T-helper 2 cell treated with Interferon-gamma antibody and Interleukin-4, amounts not matched to agents 100 ng/mL and 5 ng/mL, for 36 hours (primary cell): ENCODE measurements at regions not wholly inside any gene's neighbourhood (a gene's known extent, or its start where the extent isn't known, plus 50 kb on each side); places are given as distances from the start of the nearest gene placed in this dataset.
"Not testable (repeated sequence)": the region's sequence is repeated elsewhere in the genome, so short reads cannot be mapped to it uniquely, and the experiment has no call there.

Experiments used
- intact Hi-C: fragments of 100-400 bp; cut with micrococcal nuclease; formaldehyde crosslinking; loops from one replicate; pipeline ENCODE4 v1.15.1; 2023

DNA sequence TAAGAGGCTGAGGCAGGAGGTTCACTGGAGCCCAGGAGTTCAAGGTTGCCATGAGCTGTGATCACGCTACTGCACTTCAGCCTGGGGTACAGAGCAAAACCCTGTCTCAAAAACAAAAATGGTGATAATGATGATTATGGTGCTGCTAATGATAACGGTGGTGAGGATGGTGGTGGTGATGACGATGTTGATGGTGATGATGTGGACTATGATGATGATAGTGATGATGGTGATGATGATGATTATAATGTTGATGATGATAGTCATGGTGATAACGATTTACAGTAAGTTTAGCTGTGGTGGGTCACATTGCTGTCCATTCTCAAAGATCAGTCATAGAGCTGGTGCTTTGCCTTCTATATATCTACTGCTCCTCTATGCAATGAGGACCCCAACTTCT, 1340.6 kb downstream of the UQCRFS1 start:
- intact Hi-C loops, result no loop called here

DNA sequence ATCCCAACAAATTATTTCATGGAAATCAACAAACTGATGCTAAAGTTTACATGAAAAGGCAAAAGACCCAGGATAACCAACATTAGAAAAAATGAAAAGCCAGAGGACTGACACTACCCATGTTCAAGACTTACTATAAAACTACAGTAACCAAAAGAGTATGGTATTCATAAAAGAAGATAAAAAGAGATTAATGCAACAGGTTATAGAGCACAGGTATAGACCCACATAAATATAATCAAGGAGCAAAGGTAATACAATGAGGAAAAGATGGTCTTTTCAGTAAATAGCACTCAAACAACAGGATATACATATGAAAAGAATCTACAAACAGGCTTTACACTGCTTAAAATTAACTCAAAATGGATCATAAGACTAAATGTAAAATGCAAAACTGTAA, 1342.7 kb downstream of the UQCRFS1 start:
- intact Hi-C loops, result no loop called here

DNA sequence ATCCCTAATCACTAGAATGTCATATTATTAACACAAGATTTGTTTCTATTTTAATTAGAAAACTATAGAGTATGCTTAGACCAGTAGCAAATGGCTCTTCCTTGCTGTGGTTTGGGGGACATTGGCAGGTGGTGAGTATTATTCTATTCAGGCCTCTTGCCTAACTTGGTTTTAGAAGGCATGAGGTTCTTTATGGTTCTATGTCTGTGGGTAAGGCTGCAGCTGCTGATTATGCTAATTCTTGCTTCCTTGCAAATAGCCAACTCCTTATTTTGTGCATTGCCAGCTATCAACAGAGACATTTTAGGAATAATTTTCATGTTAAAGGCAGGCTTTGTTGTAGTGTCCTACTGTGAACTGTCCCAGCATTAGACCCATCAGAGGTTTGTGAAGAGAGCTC, 1344.9 kb downstream of the UQCRFS1 start:
- intact Hi-C loops, result no loop called here

DNA sequence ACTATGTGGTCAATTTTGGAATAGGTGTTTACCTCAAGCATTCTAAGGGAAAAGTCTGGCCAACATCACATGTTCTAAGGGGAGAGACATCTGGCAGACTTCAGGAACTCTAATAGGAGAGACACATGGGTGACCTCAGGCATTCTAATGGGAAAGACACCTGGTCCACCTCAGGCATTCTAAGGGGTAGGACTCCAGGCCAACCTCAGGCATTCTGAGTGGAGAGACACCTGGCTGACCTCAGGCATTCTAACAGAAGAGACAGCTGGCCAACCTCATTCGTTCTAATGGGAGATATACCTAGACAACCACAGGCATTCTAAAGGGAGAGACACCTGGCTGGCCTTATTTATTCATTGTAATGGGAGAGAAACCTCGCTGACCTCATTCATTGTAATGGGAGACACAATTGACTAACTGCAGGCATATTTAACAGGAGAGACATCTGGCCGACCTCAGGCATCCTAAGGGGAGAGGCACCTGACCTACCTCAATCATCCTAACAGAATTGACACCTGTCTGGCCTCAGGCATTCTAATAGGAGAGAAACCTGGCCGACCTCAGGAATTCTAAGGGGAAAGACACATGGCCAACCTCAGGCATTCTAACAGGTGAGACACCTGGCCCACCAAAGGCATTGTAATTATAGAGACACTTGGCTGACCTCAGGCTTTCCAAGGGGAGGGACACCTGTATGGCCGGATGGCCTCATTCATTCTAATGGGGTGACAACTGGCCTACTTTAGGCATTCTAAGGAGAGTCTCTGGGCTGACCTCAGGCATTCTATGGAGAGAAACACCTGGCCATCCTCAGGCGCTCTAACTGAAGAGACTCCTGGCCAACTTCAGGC, 1346.8 kb downstream of the UQCRFS1 start:
- intact Hi-C loops, result no loop called here

DNA sequence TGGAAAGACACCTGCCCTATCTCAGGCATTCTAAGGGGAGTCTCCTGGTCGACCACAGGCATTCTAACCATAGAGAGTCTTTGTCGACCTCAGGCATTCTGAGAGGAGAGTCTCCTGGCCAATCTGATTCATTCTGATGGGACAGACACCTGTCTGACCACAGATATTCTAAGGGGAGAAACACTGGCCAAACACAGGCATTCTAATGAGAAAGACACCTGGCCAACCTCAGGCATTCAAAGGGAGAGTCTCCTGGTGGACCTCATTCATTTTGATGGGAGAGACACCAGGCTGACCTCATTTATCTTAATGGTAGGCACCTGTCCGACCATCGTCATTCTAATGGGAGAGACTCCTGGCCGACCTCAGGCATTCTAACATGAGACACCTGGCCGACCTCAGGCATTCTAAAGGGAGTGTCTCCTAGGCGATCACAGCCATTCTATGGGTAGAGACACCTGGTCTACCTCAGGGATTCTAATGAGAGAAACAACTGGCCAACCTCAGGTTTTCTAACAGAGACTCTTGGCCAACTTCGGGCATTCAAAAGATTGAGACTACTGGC, 1351.5 kb downstream of the UQCRFS1 start:
- intact Hi-C loops, result no loop called here

DNA sequence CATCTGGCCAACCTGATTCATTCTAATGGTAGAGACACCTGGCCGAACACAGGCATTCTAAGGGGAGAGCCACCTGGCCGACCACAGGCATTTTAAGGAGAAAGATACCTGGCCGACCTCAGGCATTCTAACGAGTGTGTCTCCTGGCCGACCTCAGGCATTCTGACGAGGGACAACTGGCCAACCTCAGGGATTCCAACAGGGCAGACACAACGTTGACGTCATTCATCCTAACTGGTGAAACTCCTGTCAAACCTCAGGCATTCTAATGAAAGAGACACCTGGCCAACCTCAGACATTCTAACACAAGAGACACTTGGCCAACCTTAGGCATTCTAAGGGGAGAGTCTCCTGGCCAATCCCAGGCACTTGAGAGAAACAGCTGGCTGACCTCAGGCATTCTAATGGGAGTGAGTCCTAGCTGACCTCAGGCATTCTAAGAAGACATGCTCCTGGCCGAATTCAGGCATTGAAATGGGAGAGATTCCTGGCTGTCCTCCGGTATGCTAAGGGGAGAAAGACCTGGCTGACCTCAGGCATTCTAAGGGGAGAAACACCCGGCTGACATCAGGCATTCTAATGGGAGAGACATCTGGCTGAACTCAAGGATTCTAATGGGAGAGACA, 1352.5 kb downstream of the UQCRFS1 start:
- intact Hi-C loops, result no loop called here

DNA sequence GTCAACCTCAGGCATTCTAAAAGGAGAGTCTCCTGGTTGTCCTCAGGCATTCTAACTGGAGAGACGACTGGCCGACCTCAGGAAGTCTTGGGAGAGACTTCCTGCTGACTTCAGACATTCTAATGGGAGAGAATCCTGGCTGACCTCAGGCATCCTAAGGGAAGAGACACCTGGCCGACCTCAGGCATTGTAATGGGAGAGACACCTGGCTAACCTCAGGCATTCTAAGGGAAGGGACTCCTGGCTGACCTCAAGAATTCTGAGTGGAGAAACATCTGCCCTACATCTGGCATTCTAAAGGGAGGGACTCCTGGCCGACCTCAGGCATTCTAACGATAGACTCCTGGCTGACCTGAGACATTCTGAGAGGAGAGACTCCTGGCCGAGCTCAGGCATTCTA, 1353.3 kb downstream of the UQCRFS1 start:
- intact Hi-C loops, result no loop called here

DNA sequence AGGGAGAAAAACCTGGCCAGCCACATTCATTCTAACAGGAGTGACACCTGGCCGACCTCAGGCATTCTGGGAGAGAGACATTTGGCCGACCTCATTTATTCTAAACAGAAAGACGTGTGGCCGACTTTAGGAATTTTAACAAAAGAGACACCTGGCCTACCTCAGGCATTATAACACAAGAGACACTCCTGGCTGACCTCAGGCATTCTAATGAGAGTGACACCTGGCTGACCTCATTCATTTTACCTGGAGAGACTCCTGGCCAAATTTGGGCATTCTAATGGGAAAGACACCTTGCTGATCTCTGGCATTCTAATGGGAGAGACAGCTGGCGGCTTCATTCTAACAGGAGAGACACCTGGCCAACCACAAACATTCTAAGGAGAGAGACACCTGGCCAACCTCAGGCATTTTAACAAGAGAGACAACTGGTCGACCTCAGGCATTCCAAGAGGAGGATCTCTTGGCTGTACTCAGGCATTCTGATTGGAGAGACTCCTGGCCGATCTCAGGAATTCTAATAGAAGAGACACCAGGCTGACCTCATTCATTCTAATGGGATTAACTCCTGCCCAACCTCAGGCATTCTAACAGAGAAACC, 1353.9 kb downstream of the UQCRFS1 start:
- intact Hi-C loops, result no loop called here

DNA sequence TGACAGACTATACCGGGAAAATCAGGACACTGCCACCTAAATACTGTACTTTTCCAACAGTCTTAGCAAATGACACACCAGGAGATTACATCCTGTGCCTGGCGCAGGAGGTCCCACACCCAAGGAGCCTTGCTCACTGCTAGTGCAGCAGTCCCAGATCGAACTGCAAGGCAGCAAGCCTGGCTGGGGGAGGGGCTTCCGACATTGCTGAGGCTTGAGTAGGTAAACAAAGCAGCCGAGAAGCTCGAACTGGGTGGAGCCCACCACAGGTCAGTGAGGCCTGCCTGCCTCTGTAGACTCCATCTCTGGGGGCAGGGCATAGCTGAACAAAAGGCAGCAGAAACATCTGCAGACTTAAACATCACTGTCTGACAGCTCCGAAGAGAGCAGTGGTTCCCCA, 1360.0 kb downstream of the UQCRFS1 start:
- intact Hi-C loops, result not testable (repeated sequence)

DNA sequence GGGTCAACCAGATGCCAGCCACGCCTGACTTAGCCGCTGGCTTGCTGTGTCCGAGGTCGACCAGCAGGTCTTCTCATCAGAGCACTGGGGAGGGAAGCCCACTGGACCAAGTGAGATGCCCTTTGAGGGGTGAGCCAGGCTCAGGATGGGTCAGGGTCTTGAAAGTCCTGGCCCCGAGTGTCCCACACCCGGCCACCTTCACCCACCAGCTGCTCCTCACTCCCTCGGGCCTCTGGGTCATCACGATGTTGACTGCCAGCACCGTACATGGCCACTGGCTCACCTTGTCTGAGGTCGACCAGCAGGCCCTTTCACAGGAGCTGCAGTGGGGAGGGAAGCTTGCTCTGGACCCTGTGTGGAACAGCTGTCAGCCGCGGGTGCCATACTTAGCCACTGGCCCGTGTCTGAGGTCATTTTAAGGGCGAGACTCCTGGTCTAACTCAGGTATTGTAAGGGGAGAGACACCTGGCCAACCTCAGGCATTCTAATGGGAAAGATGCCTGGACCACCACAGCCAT, 1361.3 kb downstream of the UQCRFS1 start:
- intact Hi-C loops, result no loop called here

DNA sequence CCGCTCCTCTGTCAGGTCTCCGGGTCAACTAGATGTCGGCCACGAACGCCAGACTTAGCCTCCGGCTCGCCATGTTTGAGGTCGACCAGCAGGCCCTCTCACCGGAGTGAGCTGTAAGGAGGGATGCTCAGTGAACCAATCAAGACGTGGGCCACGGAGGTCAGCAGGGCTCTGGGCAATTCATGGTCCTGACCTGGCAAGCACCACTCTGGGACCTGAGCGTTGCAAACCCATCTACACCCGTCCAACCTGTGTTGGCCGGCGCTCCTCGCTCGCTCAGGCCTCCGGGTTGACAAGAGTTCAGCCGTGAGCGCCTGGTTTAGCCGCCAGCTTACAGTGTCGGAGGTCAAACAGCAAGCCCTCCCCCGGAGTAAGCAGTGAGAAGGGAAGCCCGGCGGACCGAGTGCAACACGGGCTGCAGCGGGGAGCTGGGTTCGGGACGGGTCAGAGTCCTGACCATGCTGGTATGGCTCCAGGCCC, 1361.9 kb downstream of the UQCRFS1 start:
- intact Hi-C loops, result no loop called here

DNA sequence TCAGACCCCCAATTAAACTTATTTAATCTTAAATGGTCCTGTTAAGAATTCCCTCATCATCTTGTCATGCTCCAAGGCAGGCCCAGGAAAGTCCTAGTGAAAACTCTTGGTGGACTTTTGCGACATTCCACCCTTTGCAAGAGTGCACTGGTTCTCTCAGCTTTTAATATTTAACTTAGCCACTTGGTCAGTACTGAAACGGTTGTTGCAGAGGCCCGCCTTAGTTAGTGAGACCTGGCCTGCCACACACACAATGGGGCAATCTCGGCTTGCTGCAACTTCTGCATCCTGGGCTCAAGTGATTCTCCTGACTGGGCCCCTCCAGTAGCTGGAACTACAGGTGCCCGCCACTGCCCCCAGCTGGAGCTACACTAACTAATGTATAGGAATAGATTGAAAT, 1366.0 kb downstream of the UQCRFS1 start:
- intact Hi-C loops, result no loop called here

DNA sequence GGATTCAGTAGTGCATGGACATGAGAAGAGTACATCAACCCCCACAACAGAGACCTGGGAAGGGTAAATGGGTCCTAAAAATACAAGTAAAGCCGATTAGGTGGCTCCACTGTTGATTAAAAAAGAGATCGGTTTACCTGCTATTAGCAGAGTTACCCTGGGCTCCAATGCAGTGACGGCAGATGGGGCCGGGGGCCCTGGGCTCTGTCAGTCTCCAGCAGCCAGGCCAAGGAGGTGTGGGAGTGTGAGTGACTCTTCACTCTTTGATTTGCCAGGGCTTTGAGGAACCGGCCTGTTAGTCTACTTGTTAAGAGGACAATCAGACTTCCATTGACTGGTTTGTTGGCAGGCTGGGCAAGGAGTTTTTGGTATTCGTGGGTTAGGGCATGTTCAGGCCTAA, 1368.7 kb downstream of the UQCRFS1 start:
- intact Hi-C loops, result no loop called here

DNA sequence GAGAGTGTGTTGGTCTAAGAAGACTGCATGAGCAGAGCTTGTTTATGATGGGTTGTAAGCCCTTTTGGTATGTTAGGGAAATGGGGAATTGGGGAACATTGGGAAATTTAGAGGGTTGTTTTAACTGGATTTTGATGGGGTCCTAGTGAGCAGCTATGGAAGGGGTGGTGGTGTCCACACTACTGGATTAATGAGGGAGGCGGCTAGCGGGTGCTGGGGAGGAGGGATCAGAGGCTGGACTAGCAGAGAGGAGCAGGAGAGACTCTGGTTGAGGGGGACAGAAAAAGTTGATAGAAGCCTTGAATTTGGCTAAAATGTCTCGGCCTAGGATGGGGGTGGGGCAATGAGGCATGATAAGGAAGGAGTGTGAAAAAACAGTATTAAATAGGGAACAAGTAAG, 1369.1 kb downstream of the UQCRFS1 start:
- intact Hi-C loops, result no loop called here

DNA sequence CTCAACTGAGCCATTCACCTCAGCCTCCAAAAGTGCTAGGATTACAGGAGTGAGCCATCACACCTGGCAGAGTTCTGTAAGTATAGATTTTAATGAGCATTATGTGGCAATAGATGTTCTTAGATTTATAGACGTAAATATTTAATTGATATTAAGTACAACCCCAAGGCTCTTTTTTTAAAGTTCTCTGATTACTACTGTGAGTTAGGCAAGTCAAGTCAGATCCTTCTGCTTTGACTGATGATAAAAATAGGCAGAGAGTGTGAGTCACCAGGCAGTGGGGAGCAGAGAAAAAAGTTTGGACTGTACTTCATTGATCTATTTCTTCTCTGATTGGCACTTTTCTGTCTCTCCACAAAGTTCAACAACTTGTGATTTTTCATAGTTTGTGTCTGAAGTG, 1379.9 kb downstream of the UQCRFS1 start:
- intact Hi-C loops, result no loop called here

DNA sequence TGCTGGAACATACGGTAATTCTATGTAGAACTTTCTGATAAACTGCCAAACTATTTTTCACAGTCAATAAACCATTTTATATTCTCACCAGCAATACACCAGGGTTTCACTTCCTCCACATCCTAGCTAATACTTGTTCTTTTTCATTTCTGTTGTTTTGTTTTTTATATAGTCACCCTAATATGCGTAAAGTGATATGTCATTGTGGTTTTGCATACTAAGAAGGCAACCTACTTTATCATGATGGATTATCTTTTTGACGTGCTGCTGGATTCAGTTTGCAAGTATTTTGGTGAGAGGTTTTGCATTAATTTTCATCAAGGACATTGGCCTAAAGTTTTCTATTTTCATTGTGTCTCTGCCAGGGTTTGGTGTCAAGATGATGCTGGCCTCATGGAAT, 1384.1 kb downstream of the UQCRFS1 start:
- intact Hi-C loops, result no loop called here

DNA sequence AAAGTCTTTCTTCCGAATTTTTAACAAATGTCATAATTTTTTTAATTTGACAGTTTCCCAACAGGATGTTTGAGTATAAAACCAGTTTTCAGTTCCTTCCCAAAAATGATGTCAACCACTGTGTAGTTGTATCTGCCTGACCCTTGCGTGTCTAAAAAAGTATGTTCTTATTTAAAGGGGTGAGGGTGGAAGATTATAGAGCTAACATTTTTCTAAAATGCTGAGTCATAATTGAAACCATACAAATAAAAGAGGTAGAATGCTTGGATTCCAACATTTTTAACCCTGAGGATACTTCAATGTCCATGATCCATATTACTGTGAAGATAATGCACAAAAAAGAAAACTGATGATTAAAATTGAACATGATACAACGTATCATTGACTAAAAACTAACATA, 1388.8 kb downstream of the UQCRFS1 start:
- intact Hi-C loops, result no loop called here

DNA sequence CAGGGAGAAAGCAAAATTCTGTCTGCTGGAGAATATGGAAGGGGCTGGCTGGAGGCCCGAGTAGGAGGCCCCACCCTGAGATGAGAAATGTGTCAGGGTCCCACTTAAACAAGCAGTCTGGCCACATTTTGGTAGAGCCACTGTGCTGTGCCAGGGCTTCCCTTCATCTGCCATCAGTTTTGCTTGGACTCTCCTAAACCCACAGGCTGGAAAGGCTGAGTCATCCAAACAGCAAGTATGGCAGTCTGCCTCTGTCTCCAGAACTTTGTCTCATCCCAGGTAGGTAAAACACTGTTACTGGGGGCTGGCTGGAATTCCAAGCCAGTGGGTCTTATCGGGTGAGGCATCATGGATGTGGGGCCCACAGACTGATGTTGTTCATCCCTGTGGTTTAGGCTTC, 1390.6 kb downstream of the UQCRFS1 start:
- intact Hi-C loops, result no loop called here

DNA sequence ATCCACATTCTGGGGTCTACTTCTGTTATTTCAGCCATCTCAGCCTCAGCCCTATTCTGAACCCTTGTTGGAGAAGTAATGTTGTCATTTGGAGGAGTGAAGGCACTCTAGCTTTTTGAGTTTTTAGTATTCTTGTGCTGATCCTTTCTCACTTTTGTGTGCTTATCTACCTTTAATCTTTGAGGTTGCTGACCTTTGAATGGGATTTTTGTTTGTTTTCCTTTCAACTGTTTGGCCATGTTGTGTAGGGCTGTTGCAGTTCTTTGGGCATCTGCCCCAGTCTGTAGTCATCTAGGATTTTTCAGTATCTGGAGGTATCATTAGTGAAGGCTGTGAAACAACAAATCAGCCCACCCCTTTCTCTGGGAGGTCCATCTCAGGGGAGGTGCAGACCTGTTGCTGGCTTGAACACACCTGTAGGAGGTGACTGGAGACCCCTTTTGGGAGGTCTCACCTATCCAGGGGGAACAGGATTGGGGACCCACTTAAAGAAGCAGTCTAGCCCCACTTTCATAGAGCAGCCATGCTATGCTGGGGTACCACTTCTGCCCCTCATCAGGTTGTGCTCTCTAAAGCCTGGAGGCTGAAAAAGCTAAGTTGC, 1391.4 kb downstream of the UQCRFS1 start:
- intact Hi-C loops, result no loop called here

DNA sequence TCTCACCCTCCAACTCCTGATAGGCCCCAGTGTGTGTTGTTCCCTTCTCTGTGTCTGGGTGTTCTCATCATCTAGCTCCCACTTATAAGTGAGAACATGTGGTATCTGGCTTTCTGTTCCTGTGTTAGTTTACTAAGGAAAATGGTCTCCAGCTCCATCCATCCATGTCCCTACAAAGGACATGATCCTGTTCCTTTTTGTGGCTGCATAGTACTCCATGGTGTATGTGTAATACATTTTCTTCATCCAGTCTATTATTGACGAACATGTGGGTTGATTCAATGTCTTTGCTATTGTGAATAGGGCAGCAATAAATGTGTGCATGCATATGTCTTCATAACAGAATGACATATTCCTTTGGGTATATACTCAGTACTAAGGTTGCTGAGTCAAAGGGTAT, 1397.0 kb downstream of the UQCRFS1 start:
- intact Hi-C loops, result no loop called here

DNA sequence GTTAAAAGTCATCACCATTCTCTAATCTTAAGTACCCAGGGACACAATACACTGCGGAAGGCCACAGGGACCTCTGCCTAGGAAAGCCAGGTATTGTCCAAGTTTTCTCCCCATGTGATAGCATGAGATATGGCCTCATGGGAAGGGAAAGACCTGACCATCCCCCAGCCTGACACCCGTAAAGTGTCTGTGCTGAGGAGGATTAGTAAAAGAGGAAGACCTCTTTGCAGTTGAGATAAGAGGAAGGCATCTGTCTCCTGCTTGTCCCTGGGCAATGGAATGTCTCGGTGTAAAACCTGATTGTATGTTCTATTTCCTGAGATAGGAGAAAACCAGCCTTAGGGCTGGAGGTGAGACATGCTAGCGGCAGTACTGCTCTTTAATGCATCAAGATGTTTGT, 1398.1 kb downstream of the UQCRFS1 start:
- intact Hi-C loops, result not testable (repeated sequence)

DNA sequence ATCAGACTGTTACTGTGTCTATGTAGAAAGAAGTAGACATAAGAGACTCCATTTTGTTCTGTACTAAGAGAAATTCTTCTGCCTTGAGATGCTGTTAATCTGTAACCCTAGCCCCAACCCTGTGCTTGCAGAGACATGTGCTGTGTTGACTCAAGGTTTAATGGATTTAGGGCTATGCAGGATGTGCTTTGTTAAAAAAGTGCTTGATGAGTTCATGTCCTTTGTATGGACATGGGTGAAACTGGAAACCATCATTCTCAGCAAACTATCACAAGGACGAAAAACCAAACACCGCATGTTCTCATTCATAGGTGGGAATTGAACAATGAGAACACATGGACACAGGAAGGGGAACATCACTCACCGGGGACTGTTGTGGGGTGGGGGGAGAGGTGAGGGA, 1398.7 kb downstream of the UQCRFS1 start:
- intact Hi-C loops, result not testable (repeated sequence)
